A549 (cell line): ENCODE measurements at regions not wholly inside any gene's neighbourhood (a gene's known extent, or its start where the extent isn't known, plus 50 kb on each side); places are given as distances from the start of the nearest gene placed in this dataset.

ENCODE experiments used
- CEBPB ChIP-seq, 2 experiments: fragments of >200 bp in 1 of 2; sonication (Bioruptor Twin) in 1 of 2; formaldehyde crosslinking in 1 of 2; IDR thresholded peaks; 2 replicates each; pipeline ENCODE4 v1.6.1; 2012 to 2016
- HDAC2 ChIP-seq: fragments of 200-600 bp; sonication (generic); IDR thresholded peaks from 2 replicates; pipeline ENCODE4 v1.6.1; 2016
- MAFK ChIP-seq: fragments of 450-650 bp; IDR thresholded peaks from 2 replicates; pipeline ENCODE4 v1.6.1; 2014; ENCODE audit not compliant: partially characterized antibody
- MYC ChIP-seq: IDR thresholded peaks from 2 replicates; pipeline ENCODE4 v1.6.1; 2012; ENCODE audit warnings: mild to moderate bottlenecking, inconsistent platforms, low read length, improper control_type of control experiment, borderline replicate concordance
- SREBF2 ChIP-seq: fragments of 450-650 bp; IDR thresholded peaks from 2 replicates; pipeline ENCODE4 v1.6.1; 2014; ENCODE audit warnings: mild to moderate bottlenecking, moderate library complexity
- TF ChIP-seq, protein P1 (sequence below): fragments of >200 bp; sonication (Bioruptor Twin); formaldehyde crosslinking; IDR thresholded peaks from 3 replicates; pipeline ENCODE4 v1.5.1; 2016
- TF ChIP-seq, protein P2 (sequence below): fragments of >200 bp; sonication (Bioruptor Twin); formaldehyde crosslinking; IDR thresholded peaks from 2 replicates; pipeline ENCODE4 v1.6.1; 2016

DNA sequence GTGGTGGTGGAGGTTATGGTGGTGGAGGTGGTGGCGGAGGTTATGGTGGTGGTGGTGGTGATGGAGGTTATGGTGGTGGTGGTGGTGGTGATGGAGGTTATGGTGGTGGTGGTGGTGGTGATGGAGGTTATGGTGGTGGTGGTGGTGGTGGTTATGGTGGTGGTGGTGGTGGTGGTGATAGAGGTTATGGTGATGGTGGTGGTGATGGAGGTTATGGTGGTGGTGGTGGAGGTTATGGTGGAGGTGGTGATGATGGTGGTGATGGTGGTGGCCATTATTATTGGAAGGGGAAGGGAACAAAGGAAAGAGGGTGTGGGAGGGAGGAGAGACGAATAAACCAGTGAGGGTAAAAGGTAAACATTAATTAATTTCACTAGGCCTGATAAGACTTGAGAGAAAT, 53.5 kb upstream of the TCF20 start:
- TF ChIP-seq, protein P1, sequence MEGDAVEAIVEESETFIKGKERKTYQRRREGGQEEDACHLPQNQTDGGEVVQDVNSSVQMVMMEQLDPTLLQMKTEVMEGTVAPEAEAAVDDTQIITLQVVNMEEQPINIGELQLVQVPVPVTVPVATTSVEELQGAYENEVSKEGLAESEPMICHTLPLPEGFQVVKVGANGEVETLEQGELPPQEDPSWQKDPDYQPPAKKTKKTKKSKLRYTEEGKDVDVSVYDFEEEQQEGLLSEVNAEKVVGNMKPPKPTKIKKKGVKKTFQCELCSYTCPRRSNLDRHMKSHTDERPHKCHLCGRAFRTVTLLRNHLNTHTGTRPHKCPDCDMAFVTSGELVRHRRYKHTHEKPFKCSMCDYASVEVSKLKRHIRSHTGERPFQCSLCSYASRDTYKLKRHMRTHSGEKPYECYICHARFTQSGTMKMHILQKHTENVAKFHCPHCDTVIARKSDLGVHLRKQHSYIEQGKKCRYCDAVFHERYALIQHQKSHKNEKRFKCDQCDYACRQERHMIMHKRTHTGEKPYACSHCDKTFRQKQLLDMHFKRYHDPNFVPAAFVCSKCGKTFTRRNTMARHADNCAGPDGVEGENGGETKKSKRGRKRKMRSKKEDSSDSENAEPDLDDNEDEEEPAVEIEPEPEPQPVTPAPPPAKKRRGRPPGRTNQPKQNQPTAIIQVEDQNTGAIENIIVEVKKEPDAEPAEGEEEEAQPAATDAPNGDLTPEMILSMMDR = no peak
- TF ChIP-seq CEBPB (IDR thresholded peaks at IDR 0.05) (no peak), MYC (no peak), MAFK (no peak), HDAC2 (no peak), SREBF2 (no peak)
- TF ChIP-seq, protein P2, sequence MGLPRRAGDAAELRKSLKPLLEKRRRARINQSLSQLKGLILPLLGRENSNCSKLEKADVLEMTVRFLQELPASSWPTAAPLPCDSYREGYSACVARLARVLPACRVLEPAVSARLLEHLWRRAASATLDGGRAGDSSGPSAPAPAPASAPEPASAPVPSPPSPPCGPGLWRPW = no peak
